ENCODE measurements at regions not wholly inside any gene's neighbourhood (a gene's known extent, or its start where the extent isn't known, plus 50 kb on each side); places are given as distances from the start of the nearest gene placed in this dataset.

DNA sequence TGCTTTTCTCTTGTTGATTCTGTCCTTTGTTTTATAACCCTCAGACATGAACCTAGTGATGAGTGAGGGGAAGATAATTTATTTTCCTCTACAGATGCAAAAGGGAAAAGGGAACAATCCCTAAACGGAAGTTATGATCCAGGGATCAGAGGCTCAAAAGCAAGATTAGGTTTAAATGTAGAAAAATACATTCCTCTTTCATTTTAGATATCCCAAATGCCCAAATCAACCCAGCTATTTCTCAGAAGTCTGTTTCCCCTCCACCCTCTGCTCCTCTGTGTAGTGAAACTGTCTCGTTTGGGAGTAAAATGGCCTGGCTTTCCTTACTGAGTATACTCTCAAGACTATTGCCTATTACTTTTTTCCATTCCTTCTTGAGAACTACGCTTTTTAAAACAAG lies 97.1 kb downstream of the PRL start:
- Histone ChIP-seq H4K8ac (ENCODE audit: low read depth in 2 of 2, low read length in 2 of 2) (no peak overlapping the region), H2BK20ac (ENCODE audit: low read depth, low read length) (no peak overlapping the region), H3K9ac (ENCODE audit: low read depth, low read length) (no peak overlapping the region), H3K79me1 (ENCODE audit: low read depth in 1 of 2, low read length in 2 of 2) (no peaks in the 10 kb centered on the region), H2BK15ac (ENCODE audit: low read depth, low read length) (no peak overlapping the region), H2AK9ac (replicated peaks; ENCODE audit: low read depth, low read length, poor library complexity) (no peak overlapping the region), H3K4me2 (ENCODE audit: low read depth, low read length) (no peak overlapping the region), H2BK120ac (ENCODE audit: low read depth, low read length) (no peak overlapping the region), H3K36me3 (ENCODE audit: control insufficient read depth, insufficient read depth, low read length) (no peaks in the 10 kb centered on the region), H3K9me1 (ENCODE audit: insufficient read depth, low read length) (no peaks in the 10 kb centered on the region), H3K18ac (ENCODE audit: low read depth, low read length) (no peak overlapping the region), H2BK5ac (ENCODE audit: low read depth, low read length, poor library complexity, severe bottlenecking) (no peak overlapping the region), H4K5ac (ENCODE audit: low read depth, low read length) (no peak overlapping the region), H3K9me3 (ENCODE audit: control insufficient read depth, insufficient read depth, low read length) (no peaks in the 10 kb centered on the region), H3K27me3 (ENCODE audit: control insufficient read depth, insufficient read depth, low read length) (no peaks in the 10 kb centered on the region), H3K23ac (ENCODE audit: low read depth, low read length) (no peak overlapping the region), H3K4me1 (ENCODE audit: control insufficient read depth, insufficient read depth, low read length) (peaks cover 1% of the 10 kb centered on the region; the same call in 1 of the 2 replicates), H3K4ac (ENCODE audit: low read depth, low read length) (no peak overlapping the region), H3K27ac (ENCODE audit: insufficient read depth, low read length) (no peak overlapping the region), H3K14ac (replicated peaks; ENCODE audit: low read depth, low read length) (no peak overlapping the region), H3K56ac (ENCODE audit: extremely low read depth, insufficient read depth, low read length) (no peak overlapping the region), H3K4me3 (ENCODE audit: insufficient read depth, low read depth, low read length) (no peak overlapping the region), H4K20me1 (ENCODE audit: insufficient read depth, low read length) (no peaks in the 10 kb centered on the region), H4K91ac (ENCODE audit: insufficient read depth, low read depth, low read length) (no peak overlapping the region), H2AK5ac (ENCODE audit: low read depth, low read length) (no peak overlapping the region), H2AFZ (replicated peaks; ENCODE audit: low read length, poor library complexity) (no peak overlapping the region)
- intact Hi-C loops (cut with micrococcal nuclease): no loop called here
- dilution Hi-C loops (cut with HindIII; ENCODE audit: low sequenced_read_pairs, unreplicated experiment): no loop called here
- in situ Hi-C loops (cut with MboI; ENCODE audit: low sequenced_read_pairs): no loop called here
- TF ChIP-seq RCOR1 (IDR thresholded peaks at IDR 0.05; ENCODE audit: insufficient replicate concordance, low read length): no peak
- no peak for TF ChIP-seq SMC3 (IDR thresholded peaks at IDR 0.05; ENCODE audit: low read depth, low read length)
- no peak for TF ChIP-seq CHD1 (IDR thresholded peaks at IDR 0.05; ENCODE audit: low read depth, low read length)
- TF ChIP-seq CTCF (conservative IDR thresholded peaks at IDR 0.05; ENCODE audit: low read depth, low read length): no peak
- TF ChIP-seq, protein P1, sequence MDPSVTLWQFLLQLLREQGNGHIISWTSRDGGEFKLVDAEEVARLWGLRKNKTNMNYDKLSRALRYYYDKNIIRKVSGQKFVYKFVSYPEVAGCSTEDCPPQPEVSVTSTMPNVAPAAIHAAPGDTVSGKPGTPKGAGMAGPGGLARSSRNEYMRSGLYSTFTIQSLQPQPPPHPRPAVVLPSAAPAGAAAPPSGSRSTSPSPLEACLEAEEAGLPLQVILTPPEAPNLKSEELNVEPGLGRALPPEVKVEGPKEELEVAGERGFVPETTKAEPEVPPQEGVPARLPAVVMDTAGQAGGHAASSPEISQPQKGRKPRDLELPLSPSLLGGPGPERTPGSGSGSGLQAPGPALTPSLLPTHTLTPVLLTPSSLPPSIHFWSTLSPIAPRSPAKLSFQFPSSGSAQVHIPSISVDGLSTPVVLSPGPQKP (IDR thresholded peaks at IDR 0.05; ENCODE audit: borderline replicate concordance, low read depth, low read length): no peak
- TF ChIP-seq MXI1 (IDR thresholded peaks at IDR 0.05; ENCODE audit: borderline replicate concordance, low read depth, low read length): no peak
- no peak for TF ChIP-seq POLR2A (IDR thresholded peaks at IDR 0.05; ENCODE audit: low read depth, low read length)
- no peak for TF ChIP-seq MAFK (IDR thresholded peaks at IDR 0.05; ENCODE audit: low read depth, low read length)
- TF ChIP-seq NFE2L2 (IDR thresholded peaks at IDR 0.05; ENCODE audit: low read depth, low read length): no peak
- BruUV-seq (replicated peaks): no TSS peak
- ATAC-seq (ENCODE audit: low read depth) (no peak), DNase-seq (no peak)
- POLR2A ChIA-PET (ENCODE audit: unreplicated experiment): no interaction called here
- no CpG with 5 or more reads among the region's 3 CpGs for WGBS, 2 experiments (ENCODE audit: extremely low coverage in 2 of 2, insufficient read length in 1 of 2)
- CTCF ChIA-PET: no interaction called here
